ENCODE measurements at regions not wholly inside any gene's neighbourhood (a gene's known extent, or its start where the extent isn't known, plus 50 kb on each side); places are given as distances from the start of the nearest gene placed in this dataset.

- no peak for DNase-seq
Measured at GRCh38 chr12:107351109-107351508, 257.8 kb upstream of the CRY1 start.

GRCh38 chr12:107351713-107352112 lies 258.4 kb upstream of the CRY1 start:
- DNase-seq, result no peak

- DNase-seq, result no peak
Measured at GRCh38 chr12:107352347-107353081, 259.2 kb upstream of the CRY1 start.

GRCh38 chr12:107353312-107353711 lies 260.0 kb upstream of the CRY1 start:
- no peak for DNase-seq

DNA sequence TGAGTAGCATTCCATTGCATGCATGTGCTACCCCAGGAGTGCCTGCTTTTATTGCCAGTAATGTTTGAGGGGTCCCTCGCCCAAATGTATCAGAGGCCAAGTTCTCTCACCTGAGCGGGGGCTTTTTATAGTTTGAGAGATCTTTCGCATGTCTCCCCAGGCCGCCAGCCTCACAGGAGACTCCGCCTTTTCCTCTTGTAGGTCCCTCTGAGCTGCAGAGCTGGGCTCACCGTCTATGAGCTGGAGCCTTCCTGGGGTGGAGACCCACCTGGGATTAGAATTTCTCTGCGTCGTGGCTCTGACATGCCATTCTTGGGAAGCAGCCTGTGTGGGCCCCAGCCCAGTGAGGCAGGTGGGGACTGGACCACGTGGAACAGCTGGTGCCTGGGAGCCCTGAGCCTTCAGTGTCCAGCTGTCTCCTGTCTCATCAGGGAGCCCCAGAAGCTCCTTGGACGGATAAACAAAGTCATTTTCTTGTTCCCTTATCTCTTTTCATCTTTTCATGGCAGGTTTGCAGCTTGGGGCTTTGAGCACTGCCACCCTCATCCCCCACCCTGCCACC lies 261.7 kb upstream of the CRY1 start:
- no peak for DNase-seq

DNA sequence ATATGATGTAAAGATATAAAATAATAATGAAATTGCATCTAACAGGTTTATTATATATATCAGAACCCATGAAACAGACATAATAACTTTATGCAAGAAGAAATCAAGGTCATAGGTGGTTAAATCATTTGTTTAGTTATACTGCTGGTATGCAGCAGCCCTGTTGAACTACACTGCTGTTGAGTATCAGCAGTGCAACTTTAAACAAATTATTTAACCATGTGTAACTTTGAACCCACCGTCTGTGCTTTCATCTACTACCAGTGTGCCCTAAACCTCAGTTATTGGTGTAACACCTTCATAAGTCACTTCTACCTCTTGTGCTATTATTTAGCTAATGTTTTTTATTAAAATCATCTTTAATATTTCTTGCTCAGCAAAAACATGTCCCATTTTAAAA lies 262.3 kb upstream of the CRY1 start:
- no peak for DNase-seq

DNA sequence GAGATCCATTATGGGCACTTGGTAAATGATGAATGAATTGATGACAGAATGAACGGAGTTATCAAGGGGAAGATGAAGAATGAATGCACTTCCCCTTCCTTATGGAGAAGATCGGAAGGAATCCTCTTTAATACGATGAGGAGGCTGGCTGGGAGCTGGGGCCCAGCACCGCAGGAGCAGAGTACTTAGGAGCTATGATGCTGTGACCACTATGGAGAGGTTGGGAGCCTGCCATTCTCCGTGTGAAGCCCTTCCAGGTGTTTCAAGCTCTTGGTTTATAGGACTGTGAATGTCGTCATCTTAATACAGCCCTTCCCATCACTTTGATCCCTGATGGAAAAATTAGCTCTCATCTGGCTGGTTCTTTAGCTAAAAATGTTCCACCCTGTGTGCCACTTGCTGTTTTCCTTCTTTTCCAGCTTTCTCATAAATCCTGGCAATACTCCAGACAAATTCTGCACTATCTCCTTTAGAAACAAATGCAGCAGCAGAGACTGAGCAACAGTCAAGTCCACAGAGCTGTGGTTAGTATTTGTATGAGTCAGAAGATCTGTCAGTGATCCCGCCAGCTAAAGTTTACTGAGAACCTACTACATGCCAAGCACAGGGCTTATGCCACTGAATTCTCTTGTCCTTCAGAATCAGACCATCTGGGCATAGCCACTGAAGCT lies 263.1 kb upstream of the CRY1 start:
- no peak for DNase-seq

- no peak for DNase-seq
Measured at GRCh38 chr12:107356937-107357295, 263.6 kb upstream of the CRY1 start.

DNA sequence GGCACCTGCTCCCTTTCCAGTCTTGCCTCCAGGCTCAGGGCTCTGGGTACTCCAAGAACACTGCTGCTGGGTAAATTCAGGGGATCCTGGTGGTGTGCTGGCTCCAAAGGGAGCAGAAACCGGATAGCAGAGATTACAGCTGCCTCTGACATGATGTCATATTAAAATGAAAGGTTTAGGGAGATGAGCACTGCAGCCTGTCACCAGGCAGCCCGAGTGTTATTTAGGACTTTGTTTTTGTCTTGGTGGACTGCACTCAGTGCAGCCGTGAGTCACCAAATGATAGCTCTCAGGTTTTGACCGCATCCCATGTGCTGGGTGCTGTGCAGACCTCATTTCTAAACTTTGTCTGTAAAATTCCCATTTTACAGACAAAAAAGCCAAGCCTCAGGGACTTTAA lies 266.0 kb upstream of the CRY1 start:
- no peak for DNase-seq

- no peak for DNase-seq
Measured at GRCh38 chr12:107360033-107360432, 266.7 kb upstream of the CRY1 start.

- DNase-seq, result no peak
Measured at GRCh38 chr12:107360482-107360881, 267.1 kb upstream of the CRY1 start.

DNA sequence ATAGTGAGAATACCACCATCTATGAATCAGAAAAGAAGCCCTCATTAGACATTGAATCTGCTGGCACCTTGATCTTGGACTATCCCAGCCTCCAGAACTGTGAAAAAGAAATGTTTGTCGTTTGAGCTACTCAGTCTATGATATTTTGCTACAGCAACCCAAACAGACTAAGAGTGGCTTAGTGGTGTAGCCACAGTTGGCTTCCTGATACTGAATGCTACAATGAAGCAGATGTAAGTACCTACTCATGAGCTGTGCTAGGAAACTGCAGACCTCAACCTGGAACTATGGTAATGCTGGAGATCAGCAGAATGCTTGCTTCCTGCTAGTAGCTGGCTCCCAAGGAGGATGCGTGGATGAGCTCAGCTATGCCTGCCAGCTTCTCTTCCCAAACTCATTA lies 268.6 kb upstream of the CRY1 start:
- DNase-seq, result no peak

GRCh38 chr12:107362960-107363359 lies 269.6 kb upstream of the CRY1 start:
- DNase-seq, result no peak

GRCh38 chr12:107364875-107365518 lies 271.6 kb upstream of the CRY1 start:
- no peak for DNase-seq

DNA sequence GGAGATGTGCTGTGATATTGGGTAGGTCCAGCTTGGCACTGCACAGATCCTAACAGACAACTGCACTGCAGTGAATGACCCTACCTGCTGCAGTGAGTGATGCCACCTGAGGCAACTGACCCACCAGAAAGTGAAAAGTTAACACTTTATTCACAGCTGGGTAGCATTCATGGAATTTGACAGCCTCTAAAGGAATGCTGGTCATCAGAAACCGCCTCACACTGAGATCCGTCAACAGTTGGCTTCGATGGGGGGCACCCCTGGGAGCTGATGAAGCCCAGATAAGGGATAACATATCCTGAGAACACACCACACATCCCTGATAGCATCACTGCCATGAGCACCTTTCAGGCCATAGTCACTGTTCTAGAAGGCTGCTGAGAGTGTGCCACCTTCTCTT lies 272.4 kb upstream of the CRY1 start:
- DNase-seq, result no peak

GRCh38 chr12:107366322-107366721 lies 273.0 kb upstream of the CRY1 start:
- no peak for DNase-seq

DNA sequence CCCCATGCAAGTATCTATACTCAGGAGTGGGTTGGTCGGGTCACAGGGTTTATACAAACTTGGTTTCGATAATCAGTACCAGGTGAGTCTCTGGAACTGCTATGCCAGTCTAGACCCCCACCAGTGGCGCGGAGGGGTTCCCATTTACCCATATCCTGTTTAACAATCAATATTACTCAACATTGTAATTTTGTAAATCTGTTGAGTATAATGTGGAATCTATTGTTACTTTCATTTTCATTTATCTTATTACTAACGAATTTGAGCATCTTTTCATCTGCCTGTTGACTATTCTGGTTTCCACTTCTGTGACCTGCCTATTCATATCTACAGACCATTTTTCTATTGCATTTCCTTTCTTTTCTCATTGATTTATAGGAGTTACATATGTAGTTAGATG lies 275.2 kb upstream of the CRY1 start:
- no peak for DNase-seq

DNA sequence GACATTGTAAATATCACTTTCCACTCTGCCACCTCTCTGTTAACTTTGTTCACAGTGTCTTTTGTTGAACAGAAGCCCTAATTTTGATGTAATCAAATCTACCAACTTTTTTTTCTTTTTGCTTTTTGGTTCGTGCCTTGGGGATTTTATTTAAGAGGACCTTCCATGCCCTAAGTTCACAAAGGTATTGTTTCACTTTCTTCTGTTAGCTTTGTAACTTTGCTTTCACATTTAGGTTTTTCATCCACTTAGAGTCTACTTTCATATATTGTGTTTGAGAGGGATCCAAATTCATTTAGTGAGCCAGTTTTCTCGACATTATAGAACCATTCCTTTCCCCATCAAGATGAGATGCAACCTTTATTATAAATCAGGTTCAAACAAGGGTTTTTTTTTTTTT lies 275.7 kb upstream of the CRY1 start:
- no peak for DNase-seq

- DNase-seq, result no peak
Measured at GRCh38 chr12:107369679-107370078, 276.3 kb upstream of the CRY1 start.

GRCh38 chr12:107372229-107372658 lies 278.9 kb upstream of the CRY1 start:
- DNase-seq, result no peak

GRCh38 chr12:107373238-107373809 lies 280.0 kb upstream of the CRY1 start:
- DNase-seq, result no peak

DNA sequence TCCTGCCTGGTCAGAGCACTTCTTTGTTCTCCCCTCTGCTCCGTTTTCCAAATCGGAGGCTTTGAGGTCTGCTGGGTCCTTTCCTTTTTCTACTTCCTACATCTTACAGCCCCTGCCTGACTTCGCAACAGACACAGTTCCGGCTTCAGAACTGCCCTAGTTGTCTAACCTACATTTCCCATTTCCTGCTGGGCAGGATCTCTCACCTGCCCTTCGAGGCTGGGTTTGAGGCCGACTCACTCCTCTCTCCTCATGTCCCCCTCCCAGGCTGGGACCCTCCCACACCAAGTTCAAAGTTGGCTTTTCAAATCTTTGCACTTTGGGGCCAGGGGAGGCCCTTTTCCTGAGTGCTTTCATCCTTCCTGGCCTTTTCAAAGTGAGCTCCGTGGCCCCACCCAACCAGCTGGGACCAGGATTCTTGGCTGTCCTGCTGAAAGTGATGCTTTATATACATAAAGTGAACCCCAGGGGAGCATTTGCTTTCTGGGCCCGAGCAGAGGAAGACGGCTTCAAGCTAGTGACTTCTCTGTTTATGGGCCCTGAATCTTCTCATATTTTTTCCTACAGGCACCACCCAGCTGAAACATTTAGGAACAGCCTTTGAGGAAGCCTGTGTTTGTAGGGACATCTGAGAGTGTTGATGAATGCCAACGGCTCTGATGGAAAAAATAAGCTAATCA lies 281.0 kb upstream of the CRY1 start:
- no peak for DNase-seq

GRCh38 chr12:107375231-107375630 lies 281.9 kb upstream of the CRY1 start:
- no peak for DNase-seq

Data from SW 1271 (cell line).